ENCODE measurements at regions not wholly inside any gene's neighbourhood (a gene's known extent, or its start where the extent isn't known, plus 50 kb on each side); places are given as distances from the start of the nearest gene placed in this dataset.

GRCh38 chr9:78607853-78608252, 310.9 kb downstream of the PSAT1 start:
- DNase-seq: no peak

DNA sequence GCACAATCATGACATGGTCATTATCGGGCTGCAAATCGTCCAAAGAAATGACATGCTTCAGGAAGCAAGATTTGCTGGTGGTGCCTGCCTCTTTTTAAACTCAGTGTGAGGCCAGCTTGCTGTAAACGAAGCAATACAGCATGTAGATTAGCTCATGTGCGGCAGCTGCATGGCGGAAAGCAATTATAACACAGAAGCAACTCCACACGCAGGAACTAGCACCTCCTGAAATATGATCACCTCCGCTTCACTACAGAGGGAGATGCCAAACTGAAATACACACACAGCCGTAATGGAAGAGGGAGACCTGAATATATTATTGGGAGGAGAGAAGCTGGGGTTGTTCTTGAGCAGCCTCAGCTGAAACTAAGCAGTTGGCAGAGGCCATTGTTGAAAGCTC, 312.5 kb downstream of the PSAT1 start:
- DNase-seq: no peak

- DNase-seq: no peak
Observed at GRCh38 chr9:78612091-78612490, 315.2 kb downstream of the PSAT1 start.

DNA sequence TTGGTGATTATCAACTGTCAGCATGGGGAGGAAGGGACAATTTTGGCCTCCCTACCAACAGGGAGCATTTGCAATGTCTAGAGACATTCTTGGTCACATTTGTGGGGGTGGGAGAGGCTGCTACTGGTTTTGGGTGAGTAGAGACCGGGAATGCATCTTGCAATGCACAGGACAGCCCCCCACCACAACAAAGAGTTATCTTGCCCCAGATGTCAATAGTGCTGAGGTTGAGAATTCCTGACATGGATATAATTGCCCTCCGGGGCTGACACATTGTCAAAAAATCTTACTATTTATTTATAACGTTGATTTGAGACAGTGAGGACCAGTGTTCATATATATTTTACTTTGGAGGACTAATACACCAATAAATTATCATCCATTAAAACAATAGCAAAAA, 316.1 kb downstream of the PSAT1 start:
- no peak for DNase-seq

- DNase-seq: no peak
Observed at GRCh38 chr9:78614892-78615291, 318.0 kb downstream of the PSAT1 start.

DNA sequence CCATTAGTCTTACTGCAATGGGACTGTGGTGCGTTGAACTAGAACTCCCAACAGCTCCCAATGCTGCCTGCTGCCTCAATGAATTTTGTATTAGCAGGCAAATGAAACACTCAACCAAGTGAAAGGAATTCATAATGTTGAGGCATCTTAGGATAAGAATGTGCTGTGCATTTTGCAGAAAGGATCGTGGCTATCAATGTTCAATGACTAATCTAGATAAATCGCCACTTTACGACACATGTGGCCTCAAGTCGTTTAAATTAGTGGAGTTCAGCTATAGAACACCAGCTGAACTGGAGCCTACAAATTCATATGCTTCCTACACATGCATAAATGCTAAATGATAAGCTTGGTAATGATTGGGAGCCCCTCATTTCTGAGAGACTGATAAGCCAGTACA, 318.4 kb downstream of the PSAT1 start:
- no peak for DNase-seq

- DNase-seq: no peak
Observed at GRCh38 chr9:78618735-78619134, 321.8 kb downstream of the PSAT1 start.

DNA sequence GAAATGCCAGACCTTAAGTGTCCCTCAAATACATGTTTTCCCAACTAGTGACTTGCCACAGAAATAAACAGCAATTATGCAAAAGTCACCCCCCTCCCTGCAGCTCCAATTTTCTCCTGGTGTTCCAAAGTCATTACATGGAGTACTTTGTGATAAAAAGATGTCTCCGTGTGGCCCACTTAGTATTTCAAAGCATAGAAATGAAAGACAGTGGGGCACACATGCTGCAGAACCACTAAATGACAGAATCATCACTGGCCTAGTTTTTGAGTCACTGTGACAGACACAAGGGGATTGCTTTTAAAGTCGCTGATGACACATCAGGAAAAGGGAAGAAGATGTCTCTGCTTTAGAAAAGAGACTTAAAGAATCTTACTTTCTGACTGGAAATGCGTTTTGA, 323.4 kb downstream of the PSAT1 start:
- DNase-seq: no peak

GRCh38 chr9:78620764-78621163, 323.8 kb downstream of the PSAT1 start:
- DNase-seq: no peak

DNA sequence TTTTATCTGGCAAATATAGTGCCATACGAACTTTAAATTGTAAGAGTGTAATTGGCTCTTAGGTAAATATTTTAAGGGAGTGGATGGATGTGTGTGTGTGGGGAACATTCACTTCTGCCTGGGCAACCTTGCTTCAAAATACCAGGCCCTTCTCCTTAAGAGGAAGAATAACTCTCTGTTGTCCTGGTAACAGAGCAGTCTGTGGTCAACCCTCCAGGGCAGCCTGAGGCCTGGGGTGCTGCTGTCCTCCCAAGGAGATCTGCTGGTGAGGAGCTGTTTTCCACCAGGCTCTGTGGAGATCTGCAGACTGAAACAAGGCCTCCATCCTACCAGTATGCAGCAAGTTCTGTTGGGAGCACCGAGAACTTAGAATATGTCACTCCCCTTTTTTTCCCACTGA, 325.2 kb downstream of the PSAT1 start:
- no peak for DNase-seq

- no peak for DNase-seq
Observed at GRCh38 chr9:78626971-78627370, 330.0 kb downstream of the PSAT1 start.

GRCh38 chr9:78630966-78631365, 334.0 kb downstream of the PSAT1 start:
- no peak for DNase-seq

DNA sequence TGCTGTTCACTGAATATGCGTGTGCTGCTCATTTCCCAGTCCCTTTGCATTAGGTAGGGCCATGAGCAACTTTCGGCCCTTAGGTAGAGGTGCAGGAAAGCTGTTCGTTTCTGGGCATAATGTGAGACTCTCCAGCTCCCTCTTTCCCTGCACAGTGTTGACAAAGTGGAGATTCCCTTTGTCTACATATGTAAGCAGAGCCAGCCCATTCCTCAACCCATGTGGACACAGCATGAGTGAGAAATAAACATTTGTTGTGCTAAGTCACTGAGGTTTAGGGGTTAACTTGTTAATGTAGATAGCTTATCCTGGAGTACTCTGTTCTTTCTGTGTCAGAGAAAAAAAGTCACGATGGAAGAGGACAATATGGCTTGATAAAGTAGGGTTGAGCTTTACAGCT, 343.8 kb downstream of the PSAT1 start:
- DNase-seq: no peak

- no peak for DNase-seq
Observed at GRCh38 chr9:78644359-78644758, 347.4 kb downstream of the PSAT1 start.

DNA sequence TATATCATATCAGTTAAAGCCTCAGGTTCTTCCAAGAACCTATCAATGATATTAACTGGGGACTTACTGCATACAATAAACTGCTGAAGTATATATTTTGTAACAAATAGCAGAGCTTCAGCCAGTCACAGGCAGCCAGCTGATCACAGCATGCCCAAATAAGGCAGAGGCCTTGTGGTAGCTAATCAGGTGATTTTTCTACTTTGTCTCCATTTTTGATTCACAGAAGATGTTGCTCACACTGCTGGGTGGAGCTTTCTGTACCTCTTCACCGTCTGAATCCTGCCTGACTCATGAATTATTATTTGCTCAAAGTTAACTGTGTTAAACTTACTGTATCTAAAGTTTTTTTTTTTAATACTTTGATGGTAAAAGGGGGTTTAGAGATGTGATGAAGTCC, 357.4 kb downstream of the PSAT1 start:
- no peak for DNase-seq

- no peak for DNase-seq
Observed at GRCh38 chr9:78663369-78663768, 366.4 kb downstream of the PSAT1 start.

GRCh38 chr9:78664370-78664769, 367.4 kb downstream of the PSAT1 start:
- no peak for DNase-seq

GRCh38 chr9:78666818-78667414, 370.0 kb downstream of the PSAT1 start:
- no peak for DNase-seq

GRCh38 chr9:78668148-78668832, 371.4 kb downstream of the PSAT1 start:
- DNase-seq: no peak

- DNase-seq: no peak
Observed at GRCh38 chr9:78669591-78669990, 372.7 kb downstream of the PSAT1 start.

DNA sequence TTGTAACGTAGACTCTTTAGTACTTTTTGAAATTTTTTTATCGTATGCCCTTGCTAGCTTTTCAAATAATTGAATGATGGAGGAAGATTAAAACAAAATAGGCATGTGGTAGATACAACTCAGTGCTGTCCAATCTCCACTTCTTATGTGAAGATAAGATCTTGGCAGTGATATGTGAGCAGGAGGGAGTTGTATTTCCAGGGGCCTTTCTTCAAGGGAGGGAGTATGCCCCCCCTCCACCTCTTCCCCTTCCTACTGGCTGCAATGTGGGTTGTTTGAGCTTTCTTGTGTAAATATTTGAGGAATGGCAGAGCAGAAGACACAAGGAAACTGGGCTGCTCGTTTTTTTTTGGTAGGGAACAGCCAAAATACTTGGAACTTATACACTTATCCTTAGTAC, 374.9 kb downstream of the PSAT1 start:
- DNase-seq: no peak

GRCh38 chr9:78674874-78675273, 377.9 kb downstream of the PSAT1 start:
- no peak for DNase-seq

DNA sequence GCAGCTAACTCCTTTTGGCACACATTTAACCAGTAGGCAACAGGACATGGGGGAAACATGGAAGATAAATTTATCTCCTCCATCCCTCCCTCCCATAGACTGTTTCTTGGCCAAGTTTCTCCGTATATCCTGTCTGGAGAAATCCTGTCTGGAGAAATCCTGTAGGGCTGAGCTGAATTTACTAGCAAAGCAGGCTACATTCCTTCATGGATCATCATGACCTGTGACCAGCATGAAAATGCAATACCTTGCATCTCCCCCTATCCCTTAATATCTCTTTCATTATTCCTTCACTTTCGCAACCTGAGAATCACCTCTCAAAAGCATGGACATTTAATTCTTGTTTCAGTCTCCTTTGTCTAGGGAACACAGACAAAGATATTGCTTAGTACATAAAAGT, 379.1 kb downstream of the PSAT1 start:
- DNase-seq: no peak

GRCh38 chr9:78676623-78677022, 379.7 kb downstream of the PSAT1 start:
- DNase-seq: no peak

DNA sequence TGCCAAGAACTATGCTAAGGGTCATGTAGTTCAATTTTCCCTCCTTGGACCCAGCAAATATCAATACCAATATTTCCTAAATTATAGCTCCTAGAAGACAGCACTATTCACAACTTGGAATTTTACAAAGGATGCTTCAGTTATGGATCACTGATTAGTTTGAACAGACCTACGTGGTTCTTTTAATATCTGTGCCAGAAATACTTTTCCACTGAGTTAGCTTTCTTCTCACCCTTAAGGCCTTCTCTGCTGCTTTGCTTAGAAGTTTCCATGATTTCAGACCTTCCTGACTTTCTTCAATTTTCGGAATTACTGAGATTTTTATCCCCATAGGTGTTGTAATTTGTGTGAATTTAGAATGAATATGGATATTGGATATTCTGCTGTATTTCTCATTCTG, 380.4 kb downstream of the PSAT1 start:
- no peak for DNase-seq

Measured in CD4-positive, alpha-beta T cell treated with Interleukin-17A for 4 hours (primary cell).